Loucy (cell line): ENCODE measurements at regions not wholly inside any gene's neighbourhood (a gene's known extent, or its start where the extent isn't known, plus 50 kb on each side); places are given as distances from the start of the nearest gene placed in this dataset.

ENCODE experiments used
- H2AFZ ChIP-seq: fragments of 200-600 bp; sonication (generic); 2 replicates; pipeline ENCODE4 v1.6.0; 2016; ENCODE audit warnings: antibody characterized with exemption, mild to moderate bottlenecking, low read length, moderate library complexity
- H3F3A ChIP-seq: fragments of 200-600 bp; 2 replicates; pipeline ENCODE4 v1.6.0; 2016; ENCODE audit warnings: antibody characterized with exemption, low read depth, mild to moderate bottlenecking
- H3K27me3 ChIP-seq: fragments of 200-600 bp; sonication (generic); 2 replicates; pipeline ENCODE4 v1.6.1; 2014; ENCODE audit warnings: low read length, mild to moderate bottlenecking; ENCODE audit not compliant: insufficient read depth, poor library complexity, severe bottlenecking
- H3K36me3 ChIP-seq: fragments of 200-600 bp; sonication (generic); 2 replicates; pipeline ENCODE4 v1.6.1; 2016; ENCODE audit warnings: low read length; ENCODE audit not compliant: insufficient read depth
- H3K4me1 ChIP-seq: fragments of 200-600 bp; sonication (generic); 2 replicates; pipeline ENCODE4 v1.5.1; 2014; ENCODE audit warnings: low read length, mild to moderate bottlenecking; ENCODE audit not compliant: insufficient read depth, poor library complexity, severe bottlenecking
- H3K4me2 ChIP-seq: fragments of 200-600 bp; sonication (generic); 2 replicates; pipeline ENCODE4 v1.6.0; 2014; ENCODE audit warnings: antibody characterized with exemption, low read length, low read depth, mild to moderate bottlenecking; ENCODE audit not compliant: poor library complexity, severe bottlenecking
- H3K4me3 ChIP-seq: fragments of 200-600 bp; sonication (generic); 2 replicates; pipeline ENCODE4 v1.5.1; 2014; ENCODE audit warnings: low read length, mild to moderate bottlenecking, mixed read lengths; ENCODE audit not compliant: poor library complexity, severe bottlenecking
- H3K79me2 ChIP-seq: fragments of 200-600 bp; sonication (generic); 2 replicates; pipeline ENCODE4 v1.6.1; 2014; ENCODE audit warnings: low read length; ENCODE audit not compliant: insufficient read depth
- H3K9ac ChIP-seq: fragments of 200-600 bp; sonication (generic); 2 replicates; pipeline ENCODE4 v1.6.0; 2014; ENCODE audit warnings: mild to moderate bottlenecking, low read depth, low read length, moderate library complexity; ENCODE audit not compliant: poor library complexity, severe bottlenecking
- H3K9me2 ChIP-seq: fragments of 200-600 bp; sonication (generic); replicated peaks from 2 replicates; pipeline ENCODE4 v1.6.1; 2016; ENCODE audit warnings: low read depth, low read length, mixed read lengths
- H3K9me3 ChIP-seq: fragments of 200-600 bp; sonication (generic); 2 replicates; pipeline ENCODE4 v1.6.1; 2014; ENCODE audit warnings: mild to moderate bottlenecking, antibody characterized with exemption, low read length, low read depth; ENCODE audit not compliant: insufficient read depth
- H4K20me1 ChIP-seq: fragments of 200-600 bp; sonication (generic); 2 replicates; pipeline ENCODE4 v1.6.0; 2014; ENCODE audit warnings: antibody characterized with exemption, low read length, mild to moderate bottlenecking; ENCODE audit not compliant: insufficient read depth, poor library complexity, severe bottlenecking
- CTCF ChIP-seq: fragments of 200-600 bp; sonication (generic); conservative IDR thresholded peaks from 2 replicates; pipeline ENCODE4 v1.5.1; 2014; ENCODE audit warnings: mild to moderate bottlenecking, antibody characterized with exemption, low read length
- EZH2phosphoT487 ChIP-seq: fragments of 200-600 bp; IDR thresholded peaks from 2 replicates; pipeline ENCODE4 v1.6.1; 2018; ENCODE audit warnings: antibody characterized with exemption, mild to moderate bottlenecking, moderate library complexity, borderline replicate concordance

GRCh38 chr7:15123901-15124300 lies 221.3 kb upstream of the DGKB start:
- TF ChIP-seq CTCF (no peak), EZH2phosphoT487 (no peak)
- H3K9me3 ChIP-seq, result no peaks in the 10 kb centered on the region
- peak overlapping the region; percentile 65 for H3K4me2 ChIP-seq
- H3K79me2 ChIP-seq, result no peaks in the 10 kb centered on the region
- no peaks in the 10 kb centered on the region for H3K9me2 ChIP-seq
- 0 out of 2 replicates have a peak, but pooled peaks cover 3% of the 10 kb centered on the region for H3F3A ChIP-seq
- H3K27me3 ChIP-seq, result no peaks in the 10 kb centered on the region
- peak overlapping the region; percentile 35 for H3K4me3 ChIP-seq
- no peaks in the 10 kb centered on the region for H3K36me3 ChIP-seq
- H2AFZ ChIP-seq, result peak overlapping the region; percentile 25; the same call in 1 of the 2 replicates
- H3K4me1 ChIP-seq, result peaks cover 39% of the 10 kb centered on the region
- H3K9ac ChIP-seq, result peak overlapping the region; percentile 7
- H4K20me1 ChIP-seq, result no peaks in the 10 kb centered on the region

GRCh38 chr7:15113752-15114151 lies 211.2 kb upstream of the DGKB start:
- Histone ChIP-seq H3K9me2 (no peaks in the 10 kb centered on the region), H4K20me1 (no peaks in the 10 kb centered on the region), H2AFZ (no peak overlapping the region), H3K9me3 (no peaks in the 10 kb centered on the region), H3K4me2 (no peak overlapping the region), H3K9ac (no peak overlapping the region), H3K79me2 (no peaks in the 10 kb centered on the region), H3K36me3 (no peaks in the 10 kb centered on the region), H3K4me3 (no peak overlapping the region), H3K4me1 (no peaks in the 10 kb centered on the region), H3F3A (no peaks in the 10 kb centered on the region), H3K27me3 (no peaks in the 10 kb centered on the region)
- TF ChIP-seq EZH2phosphoT487 (no peak), CTCF (no peak)

- Histone ChIP-seq H3F3A (no peaks in the 10 kb centered on the region), H3K27me3 (no peaks in the 10 kb centered on the region), H3K4me1 (no peaks in the 10 kb centered on the region), H4K20me1 (no peaks in the 10 kb centered on the region), H3K9me2 (no peaks in the 10 kb centered on the region), H3K36me3 (no peaks in the 10 kb centered on the region), H3K79me2 (no peaks in the 10 kb centered on the region), H2AFZ (no peak overlapping the region), H3K9ac (no peak overlapping the region), H3K4me3 (no peak overlapping the region), H3K4me2 (no peak overlapping the region), H3K9me3 (no peaks in the 10 kb centered on the region)
- TF ChIP-seq CTCF (no peak), EZH2phosphoT487 (no peak)
These were observed 203.2 kb upstream of the DGKB start for GRCh38 chr7:15105711-15106110.
